BLaER1 treated with 17β-estradiol and CSF1 and Interleukin-3, amounts not matched to agents 10 nM and 100 nM (cell line): ENCODE measurements at regions not wholly inside any gene's neighbourhood (a gene's known extent, or its start where the extent isn't known, plus 50 kb on each side); places are given as distances from the start of the nearest gene placed in this dataset.

Experiments used
- H3K27ac ChIP-seq, 11 experiments: shearing (Covaris generic); formaldehyde crosslinking; 2 replicates each; pipeline ENCODE4 v1.8.1; 2022
- H3K27me3 ChIP-seq, 11 experiments: shearing (Covaris generic); formaldehyde crosslinking; 2 replicates each; pipeline ENCODE4 v1.8.1; 2022
- H3K36me3 ChIP-seq, 11 experiments: shearing (Covaris generic); formaldehyde crosslinking; 2 replicates each; pipeline ENCODE4 v1.8.1; 2022
- H3K4me1 ChIP-seq, 10 experiments: shearing (Covaris generic); formaldehyde crosslinking; 2 replicates each; pipeline ENCODE4 v1.8.1; 2022
- H3K4me2 ChIP-seq, 11 experiments: shearing (Covaris generic); formaldehyde crosslinking; 2 replicates each; pipeline ENCODE4 v1.8.1; 2022
- H3K4me3 ChIP-seq, 10 experiments: shearing (Covaris generic); formaldehyde crosslinking; 2 replicates each; pipeline ENCODE4 v1.8.1; 2022
- H3K9ac ChIP-seq, 11 experiments: shearing (Covaris generic); formaldehyde crosslinking; 2 replicates each; pipeline ENCODE4 v1.8.1; 2022
- H3K9me3 ChIP-seq, 11 experiments: shearing (Covaris generic); formaldehyde crosslinking; replicated peaks in 1 of 11; 2 replicates each; pipeline ENCODE4 v1.8.1; 2022
- H4K20me1 ChIP-seq, 11 experiments: shearing (Covaris generic); formaldehyde crosslinking; 2 replicates each; pipeline ENCODE4 v1.8.1; 2022
- Cebpa-rat ChIP-seq, 11 experiments: shearing (Covaris generic); IDR thresholded peaks; 2 replicates each; pipeline ENCODE4 v1.8.1; 2022

DNA sequence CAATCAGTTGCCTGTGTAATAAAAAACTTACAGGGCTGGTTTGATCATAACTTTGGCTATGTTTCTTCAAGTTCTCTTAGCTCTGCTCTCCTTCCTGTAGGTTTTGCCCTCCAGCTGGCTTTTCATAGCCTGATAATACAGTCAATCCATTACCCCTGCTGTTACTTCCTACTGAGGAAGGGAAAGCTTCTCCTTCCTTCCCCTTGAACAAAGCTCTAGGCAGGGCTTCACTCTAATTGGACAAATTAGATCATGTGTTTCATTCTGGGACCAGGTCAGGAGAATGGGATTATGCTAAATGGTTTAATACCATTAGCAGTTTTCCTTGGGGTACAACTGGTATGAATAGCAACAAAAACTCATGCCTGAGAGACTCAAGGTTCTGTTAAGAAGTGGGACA is 106.8 kb upstream of the MCHR2 start:
- no peak for TF ChIP-seq Cebpa-rat (IDR thresholded peaks at IDR 0.05)
- Histone ChIP-seq H3K9ac (no peak overlapping the region), H3K4me3 (no peak overlapping the region), H3K27me3 (no peaks in the 10 kb centered on the region), H3K36me3 (no peaks in the 10 kb centered on the region), H3K4me1 (peaks cover 0 to 1% (median under 1%) of the 10 kb centered on the region in 10 experiments; a peak in 5 of 20 replicates), H3K4me2 (no peak overlapping the region), H3K9me3 (no peaks in the 10 kb centered on the region), H4K20me1 (no peaks in the 10 kb centered on the region), H3K27ac (no peak overlapping the region)

DNA sequence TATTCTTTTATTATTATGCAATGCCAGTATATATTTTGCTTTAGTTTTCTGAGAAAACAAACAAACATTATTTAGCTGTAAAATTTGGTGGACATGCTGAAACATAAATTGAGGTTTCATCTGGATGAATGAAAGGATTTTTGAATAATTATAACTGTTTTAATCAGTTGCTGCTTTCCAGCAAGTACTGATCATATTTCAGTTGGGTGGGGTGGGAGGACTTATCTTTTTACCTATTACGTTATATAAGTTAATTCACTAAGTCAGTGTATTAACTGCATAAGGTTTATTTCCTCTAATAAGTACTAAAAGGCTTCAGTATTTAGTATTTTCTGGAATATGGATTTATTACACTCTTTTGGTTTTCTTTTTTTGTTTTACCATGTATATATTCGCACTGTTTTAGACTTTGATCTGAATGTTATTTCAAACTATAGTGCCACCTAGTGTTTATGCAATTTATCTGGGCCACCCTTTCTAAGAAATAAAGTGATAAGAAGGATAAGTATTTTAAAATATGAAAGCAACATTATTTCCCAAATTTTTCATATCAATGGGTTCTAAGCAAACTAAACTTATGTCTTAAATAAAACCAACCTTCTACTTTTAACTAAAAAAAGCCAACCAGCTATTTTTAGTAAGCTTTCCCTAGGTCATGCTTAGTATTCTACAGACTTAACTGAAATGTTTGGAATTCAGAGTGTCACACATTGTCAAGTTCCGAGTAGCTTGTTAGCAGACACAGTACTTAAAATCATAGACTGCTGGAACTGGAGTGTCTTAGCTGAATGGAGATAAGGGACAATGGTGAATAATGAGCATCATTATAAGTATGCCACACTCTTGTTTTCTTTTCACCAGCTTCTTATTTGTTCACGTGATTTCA is 105.4 kb upstream of the MCHR2 start:
- no peaks in the 10 kb centered on the region for H3K36me3 ChIP-seq
- H3K27ac ChIP-seq, result no peak overlapping the region
- H3K4me3 ChIP-seq, result no peak overlapping the region
- no peak overlapping the region for H3K4me2 ChIP-seq
- no peaks in the 10 kb centered on the region for H3K4me1 ChIP-seq
- TF ChIP-seq Cebpa-rat (IDR thresholded peaks at IDR 0.05), result no peak
- H4K20me1 ChIP-seq, result no peaks in the 10 kb centered on the region
- no peaks in the 10 kb centered on the region for H3K9me3 ChIP-seq
- no peak overlapping the region for H3K9ac ChIP-seq
- no peaks in the 10 kb centered on the region for H3K27me3 ChIP-seq

DNA sequence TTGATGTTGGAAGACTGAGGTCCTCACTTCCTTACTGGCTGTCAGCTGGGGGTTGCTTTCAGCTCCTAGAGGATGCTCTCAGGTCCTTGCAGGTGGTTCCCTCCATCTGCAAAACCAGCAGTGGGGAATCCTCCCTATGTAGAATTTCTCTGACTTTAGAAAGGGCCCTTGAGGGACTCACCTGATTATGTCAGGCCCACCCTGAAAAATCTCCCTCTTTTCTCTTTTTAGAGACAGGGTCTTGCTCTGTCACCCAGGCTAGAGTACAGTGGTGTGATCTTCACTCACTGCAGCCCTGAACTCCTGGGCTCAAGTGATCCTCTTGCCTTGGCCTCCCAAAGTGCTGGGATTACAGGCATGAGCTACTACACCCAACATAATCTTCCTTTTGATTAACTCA is 102.9 kb upstream of the MCHR2 start:
- Histone ChIP-seq H3K27me3 (no peaks in the 10 kb centered on the region), H3K4me3 (no peak overlapping the region), H3K9ac (no peak overlapping the region), H4K20me1 (no peaks in the 10 kb centered on the region), H3K9me3 (no peaks in the 10 kb centered on the region), H3K4me2 (no peak overlapping the region), H3K36me3 (no peaks in the 10 kb centered on the region), H3K27ac (no peak overlapping the region), H3K4me1 (no peaks in the 10 kb centered on the region)
- no peak for TF ChIP-seq Cebpa-rat (IDR thresholded peaks at IDR 0.05)

DNA sequence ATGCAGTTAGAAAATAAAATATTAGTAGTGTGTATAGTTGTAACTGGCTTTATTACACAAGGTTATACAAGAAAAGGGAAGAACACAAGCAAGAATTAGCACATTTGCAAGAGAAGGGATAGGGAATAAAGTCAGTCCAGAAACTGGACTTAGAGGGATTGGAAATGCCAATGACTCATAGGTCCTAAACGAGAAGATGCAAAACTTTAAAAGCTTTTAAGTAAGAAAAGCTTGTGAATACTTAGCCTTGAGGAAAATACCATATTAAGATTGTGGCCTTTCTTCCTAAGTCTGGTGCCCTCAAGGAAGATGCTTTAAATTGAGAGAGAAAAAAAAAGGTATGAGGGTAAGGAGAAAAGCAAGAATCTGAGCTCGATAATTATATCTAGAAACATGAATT is 102.3 kb upstream of the MCHR2 start:
- Histone ChIP-seq H3K9ac (no peak overlapping the region), H3K4me1 (no peaks in the 10 kb centered on the region), H3K4me3 (no peak overlapping the region), H3K4me2 (no peak overlapping the region), H4K20me1 (no peaks in the 10 kb centered on the region), H3K9me3 (no peaks in the 10 kb centered on the region), H3K36me3 (no peaks in the 10 kb centered on the region), H3K27me3 (no peaks in the 10 kb centered on the region), H3K27ac (no peak overlapping the region)
- no peak for TF ChIP-seq Cebpa-rat (IDR thresholded peaks at IDR 0.05)

DNA sequence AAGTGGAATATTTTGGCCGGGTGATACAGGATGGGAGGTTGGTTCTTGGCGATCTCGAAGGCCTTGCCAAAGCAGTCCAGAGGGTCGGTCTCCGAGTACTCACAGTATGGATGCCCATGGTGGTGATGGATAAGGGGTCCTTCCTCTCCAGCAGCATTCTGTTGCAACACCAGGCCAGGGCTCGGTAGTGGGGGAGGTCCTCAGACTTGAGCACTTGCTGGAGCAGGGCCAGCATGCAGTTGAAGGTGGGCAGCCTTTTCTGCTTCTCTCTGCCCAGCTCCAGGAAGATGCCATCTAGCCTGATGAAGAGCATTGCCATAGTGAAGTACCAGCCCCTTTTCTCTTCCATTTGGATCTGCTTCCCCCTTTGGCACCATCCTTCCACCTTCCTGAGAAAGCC is 99.4 kb upstream of the MCHR2 start:
- Histone ChIP-seq H3K4me2 (no peak overlapping the region), H4K20me1 (no peaks in the 10 kb centered on the region), H3K27ac (no peak overlapping the region), H3K4me1 (no peaks in the 10 kb centered on the region), H3K9me3 (no peaks in the 10 kb centered on the region), H3K9ac (no peak overlapping the region), H3K27me3 (no peaks in the 10 kb centered on the region), H3K36me3 (no peaks in the 10 kb centered on the region), H3K4me3 (no peak overlapping the region)
- TF ChIP-seq Cebpa-rat (IDR thresholded peaks at IDR 0.05), result no peak

DNA sequence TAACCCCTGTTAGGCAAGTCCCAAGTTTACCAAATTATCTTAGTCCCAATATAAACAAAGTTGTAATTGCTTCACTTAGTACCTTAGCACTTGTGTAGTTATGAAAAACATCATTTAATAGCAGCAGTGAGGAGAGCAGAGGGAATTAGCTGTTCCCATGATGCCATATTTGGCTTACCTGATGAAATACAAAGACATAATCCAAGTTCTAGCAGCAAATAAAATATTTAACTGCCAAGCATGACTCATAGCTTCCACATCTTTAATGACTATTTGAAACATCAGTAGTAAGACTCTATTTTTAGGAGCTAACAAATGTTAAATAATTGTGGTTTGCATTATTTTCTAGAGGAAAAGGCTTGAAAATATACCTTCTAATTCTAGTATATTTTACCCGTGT is 94.0 kb upstream of the MCHR2 start:
- TF ChIP-seq Cebpa-rat (IDR thresholded peaks at IDR 0.05), result no peak
- no peak overlapping the region for H3K9ac ChIP-seq

DNA sequence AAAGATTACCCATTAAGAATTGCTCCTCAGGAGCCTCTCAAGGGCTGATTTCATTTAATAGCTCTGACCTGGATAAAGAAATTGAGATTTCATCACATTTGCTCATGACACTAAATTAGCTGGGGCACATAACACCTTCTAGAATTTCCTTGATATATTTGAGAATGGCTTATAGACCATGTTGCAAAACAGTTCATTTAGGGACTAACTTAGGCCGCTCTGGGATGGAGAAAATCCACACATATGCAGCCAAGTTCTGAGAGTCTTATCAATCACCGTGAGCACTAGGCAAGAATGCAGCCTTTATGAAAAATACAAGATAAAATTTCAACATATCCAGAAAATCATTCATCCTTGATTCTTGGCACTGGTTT is 91.0 kb upstream of the MCHR2 start:
- no peaks in the 10 kb centered on the region for H3K9me3 ChIP-seq
- H4K20me1 ChIP-seq, result no peaks in the 10 kb centered on the region
- H3K27me3 ChIP-seq, result no peaks in the 10 kb centered on the region
- H3K9ac ChIP-seq, result no peak overlapping the region
- no peak overlapping the region for H3K27ac ChIP-seq
- no peak overlapping the region for H3K4me2 ChIP-seq
- H3K4me3 ChIP-seq, result no peak overlapping the region
- H3K4me1 ChIP-seq, result no peaks in the 10 kb centered on the region
- no peaks in the 10 kb centered on the region for H3K36me3 ChIP-seq
- no peak for TF ChIP-seq Cebpa-rat (IDR thresholded peaks at IDR 0.05)

More for the DNA sequence above, 94.0 kb upstream of the MCHR2 start:
- Histone ChIP-seq H3K4me3 (no peak overlapping the region), H3K9me3 (no peaks in the 10 kb centered on the region), H3K36me3 (no peaks in the 10 kb centered on the region), H3K4me1 (no peaks in the 10 kb centered on the region), H3K27ac (no peak overlapping the region), H3K27me3 (no peaks in the 10 kb centered on the region), H3K4me2 (no peak overlapping the region), H4K20me1 (no peaks in the 10 kb centered on the region)

DNA sequence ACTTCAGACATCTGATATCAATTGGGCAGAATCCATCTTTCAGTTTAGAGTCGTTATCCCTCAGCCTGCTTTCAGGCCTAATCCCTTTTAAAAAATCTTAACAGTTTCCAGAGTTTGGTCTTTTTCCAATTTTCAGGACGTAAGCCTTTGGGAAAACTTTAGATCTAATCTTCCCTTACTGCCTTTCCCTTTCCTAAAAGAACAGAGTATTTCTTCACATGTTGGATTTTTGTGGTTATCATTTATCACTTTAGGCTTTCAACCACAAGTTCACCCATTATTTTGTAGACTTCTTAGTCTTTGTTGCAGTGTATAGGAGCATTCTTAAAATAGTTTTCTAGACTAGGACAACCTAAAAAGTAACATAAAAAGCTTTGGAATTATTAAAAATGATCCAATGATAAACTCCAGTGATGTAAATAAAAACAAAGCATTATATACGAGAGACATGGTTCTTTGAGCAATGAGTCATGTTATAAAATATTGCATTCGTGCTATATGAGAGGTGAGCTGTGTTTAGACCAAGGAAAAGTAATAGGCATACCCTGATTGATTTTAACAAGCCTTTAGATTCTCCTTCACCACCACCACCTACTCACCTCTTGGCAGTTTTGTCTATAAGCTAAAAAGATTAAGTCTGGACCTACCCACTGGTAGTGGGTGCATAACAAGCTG is 90.4 kb upstream of the MCHR2 start:
- TF ChIP-seq Cebpa-rat (IDR thresholded peaks at IDR 0.05), result no peak
- H3K9ac ChIP-seq, result no peak overlapping the region
- no peak overlapping the region for H3K4me3 ChIP-seq
- no peaks in the 10 kb centered on the region for H3K9me3 ChIP-seq
- H3K4me2 ChIP-seq, result no peak overlapping the region
- no peaks in the 10 kb centered on the region for H3K27me3 ChIP-seq
- no peak overlapping the region for H3K27ac ChIP-seq
- no peaks in the 10 kb centered on the region for H4K20me1 ChIP-seq
- H3K4me1 ChIP-seq, result no peaks in the 10 kb centered on the region
- H3K36me3 ChIP-seq, result no peaks in the 10 kb centered on the region

DNA sequence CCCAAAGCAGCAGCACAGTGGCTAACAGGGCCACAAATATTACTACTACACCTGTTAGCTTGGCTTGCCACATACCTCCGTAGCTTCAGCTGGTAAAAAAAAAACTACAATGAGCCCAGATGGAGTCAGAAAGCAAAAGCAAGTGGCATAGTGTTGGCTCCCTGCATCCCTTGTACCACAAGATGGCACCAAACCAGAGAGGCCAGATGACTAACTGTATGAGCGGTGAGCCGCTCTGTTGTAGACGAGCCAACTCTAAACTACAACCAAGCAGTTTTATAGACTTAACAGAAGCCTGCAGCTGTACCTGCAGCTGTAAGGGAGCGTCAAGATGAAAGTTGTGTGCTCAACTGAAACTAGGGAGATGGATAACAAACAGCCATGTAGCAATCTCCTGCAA is 84.5 kb upstream of the MCHR2 start:
- Histone ChIP-seq H4K20me1 (no peaks in the 10 kb centered on the region), H3K27me3 (no peaks in the 10 kb centered on the region), H3K4me1 (no peaks in the 10 kb centered on the region), H3K9me3 (no peaks in the 10 kb centered on the region), H3K4me3 (no peak overlapping the region), H3K9ac (no peak overlapping the region), H3K4me2 (no peak overlapping the region), H3K27ac (no peak overlapping the region), H3K36me3 (no peaks in the 10 kb centered on the region)
- TF ChIP-seq Cebpa-rat (IDR thresholded peaks at IDR 0.05), result no peak

DNA sequence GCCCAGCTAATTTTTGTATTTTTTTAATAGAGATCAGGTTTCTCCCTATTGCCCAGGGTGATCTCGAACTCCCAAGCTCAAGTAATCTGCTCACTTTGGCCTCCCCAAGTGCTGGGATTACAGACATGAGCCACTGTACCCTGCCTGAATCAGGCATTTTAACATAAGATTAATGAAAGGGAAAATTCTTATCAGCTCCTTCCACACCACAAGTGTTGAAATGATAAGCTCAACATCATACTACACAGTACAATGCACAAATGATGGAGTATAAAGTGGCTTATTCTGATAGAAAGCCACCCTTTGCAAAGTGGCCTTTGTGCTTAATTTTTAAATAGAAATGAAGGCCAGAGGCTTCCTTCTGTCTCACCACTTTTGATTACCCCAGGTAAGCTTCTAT is 71.3 kb upstream of the MCHR2 start:
- H3K27me3 ChIP-seq, result no peaks in the 10 kb centered on the region
- H3K4me2 ChIP-seq, result no peak overlapping the region
- H4K20me1 ChIP-seq, result no peaks in the 10 kb centered on the region
- H3K9ac ChIP-seq, result no peak overlapping the region
- peaks cover 8 to 13% (median 10%) of the 10 kb centered on the region in 11 experiments for H3K9me3 ChIP-seq
- no peaks in the 10 kb centered on the region for H3K4me1 ChIP-seq
- no peaks in the 10 kb centered on the region for H3K36me3 ChIP-seq
- TF ChIP-seq Cebpa-rat (IDR thresholded peaks at IDR 0.05), result no peak
- H3K27ac ChIP-seq, result no peak overlapping the region
- H3K4me3 ChIP-seq, result no peak overlapping the region
